HCT116 (cell line): ENCODE measurements at regions not wholly inside any gene's neighbourhood (a gene's known extent, or its start where the extent isn't known, plus 50 kb on each side); places are given as distances from the start of the nearest gene placed in this dataset.

Experiments used
- ATAC-seq: fragments of 200-7000 bp; cut with Tn5 transposase; 2 replicates; pipeline ENCODE4 v1.9.1; 2020; ENCODE audit warnings: mild to moderate bottlenecking, moderate library complexity
- BruUV-seq: library from RNA; stranded (reverse); fragments of 400-500 nt; replicated peaks from 2 replicates; lab custom pipeline; 2021; lab: Mats Ljungman, UMichigan
- CTCF ChIA-PET: fragments of 300-600 bp; sonication (Branson Sonifier 250); formaldehyde crosslinking; loops from one replicate; lab custom pipeline; 2021; ENCODE audit warnings: antibody characterized with exemption; lab: Charles Lee
- POLR2A ChIA-PET: fragments of 300-600, 350-600 bp; sonication (Branson Sonifier 250); formaldehyde crosslinking; loops from one replicate; lab custom pipeline; 2021; ENCODE audit warnings: antibody characterized with exemption; lab: Charles Lee
- RAD21 ChIA-PET, 2 experiments: fragments of 300-600 bp; sonication (Branson Sonifier 250); formaldehyde crosslinking; loops; one replicate each; lab custom pipeline; 2023; ENCODE audit warnings: low total read pairs in 2 of 2; ENCODE audit not compliant: uncharacterized antibody in 2 of 2, unreplicated experiment in 2 of 2, low non-redundant PET in 1 of 2; lab: Charles Lee
- DNase-seq: peaks from one replicate; pipeline ENCODE4 v3.0.0-alpha.2; 2010; ENCODE audit warnings: low read depth, low spot score
- H2AFZ ChIP-seq: fragments of 200-600 bp; shearing (Covaris generic), sonication (generic); 2 replicates; pipeline ENCODE4 v1.6.1; 2017; ENCODE audit warnings: low read depth, mixed run types, mixed read lengths, antibody characterized with exemption, low read length; ENCODE audit not compliant: poor library complexity, severe bottlenecking
- H3K27ac ChIP-seq: 2 replicates; pipeline ENCODE4 v1.5.1; 2012; ENCODE audit warnings: low read depth, low read length
- H3K27me3 ChIP-seq: fragments of 200-600 bp; sonication (generic); 2 replicates; pipeline ENCODE4 v1.6.1; 2016; ENCODE audit warnings: mixed run types, low read length, mixed read lengths; ENCODE audit not compliant: insufficient read depth
- H3K36me3 ChIP-seq, 2 experiments: fragments of 200-500 bp in 1 of 2; fragments of 200-600 bp in 1 of 2; sonication (Bioruptor generic) in 1 of 2; sonication (generic) in 1 of 2; 2 replicates each; pipeline versions ENCODE4 v1.5.1 to v1.6.1; 2014 to 2016; ENCODE audit warnings: low read length in 2 of 2, inconsistent platforms in 1 of 2, mixed read lengths in 1 of 2, mixed run types in 1 of 2; ENCODE audit not compliant: insufficient read depth in 2 of 2, control insufficient read depth in 1 of 2
- H3K4me1 ChIP-seq, 2 experiments: fragments of 200-600 bp in 1 of 2; sonication (generic) in 1 of 2; 2 replicates each; pipeline versions ENCODE4 v1.5.1 to v1.6.1; 2012 to 2017; ENCODE audit warnings: low read length in 2 of 2, inconsistent platforms in 1 of 2, mild to moderate bottlenecking in 1 of 2, mixed read lengths in 1 of 2, mixed run types in 1 of 2, moderate library complexity in 1 of 2; ENCODE audit not compliant: insufficient read depth in 2 of 2, control insufficient read depth in 1 of 2
- H3K4me2 ChIP-seq: fragments of 200-600 bp; sonication (generic); 2 replicates; pipeline ENCODE4 v1.6.1; 2017; ENCODE audit warnings: mixed run types, low read length, mixed read lengths
- H3K4me3 ChIP-seq, 2 experiments: fragments of 200-600 bp in 1 of 2; sonication (generic) in 1 of 2; replicated peaks in 1 of 2; 2 replicates each; pipeline ENCODE4 v1.5.1; 2011 to 2016; ENCODE audit warnings: low read length in 2 of 2, control low read depth in 1 of 2, low read depth in 1 of 2, mild to moderate bottlenecking in 1 of 2, mixed read lengths in 1 of 2, mixed run types in 1 of 2
- H3K79me2 ChIP-seq: fragments of 200-600 bp; sonication (generic); 2 replicates; pipeline ENCODE4 v1.6.1; 2017; ENCODE audit warnings: mild to moderate bottlenecking, mixed run types, low read length, moderate library complexity, mixed read lengths; ENCODE audit not compliant: insufficient read depth
- H3K9ac ChIP-seq: fragments of 200-600 bp; sonication (generic); 2 replicates; pipeline ENCODE4 v1.6.1; 2016; ENCODE audit warnings: low read length, mixed read lengths
- H3K9me2 ChIP-seq: fragments of 200-600 bp; sonication (generic), shearing (Covaris generic); 2 replicates; pipeline ENCODE4 v1.6.1; 2017; ENCODE audit warnings: mixed run types, mild to moderate bottlenecking, moderate library complexity; ENCODE audit not compliant: insufficient read depth
- H3K9me3 ChIP-seq, 2 experiments: fragments of 200-500 bp in 1 of 2; fragments of 200-600 bp in 1 of 2; sonication (Bioruptor generic) in 1 of 2; sonication (generic) in 1 of 2; 2 replicates each; pipeline ENCODE4 v1.6.1; 2014 to 2017; ENCODE audit warnings: low read length in 2 of 2, mixed read lengths in 2 of 2, inconsistent platforms in 1 of 2, low read depth in 1 of 2, mild to moderate bottlenecking in 1 of 2, mixed run types in 1 of 2, moderate library complexity in 1 of 2; ENCODE audit not compliant: control insufficient read depth in 1 of 2, insufficient read depth in 1 of 2
- H4K20me1 ChIP-seq: fragments of 200-600 bp; sonication (generic), shearing (Covaris generic); 2 replicates; pipeline ENCODE4 v1.6.1; 2017; ENCODE audit warnings: mixed run types, mild to moderate bottlenecking, moderate library complexity; ENCODE audit not compliant: insufficient read depth
- EGR1 ChIP-seq: IDR thresholded peaks from 2 replicates; pipeline ENCODE4 v1.6.1; 2012; ENCODE audit warnings: low read depth
- EZH2phosphoT487 ChIP-seq: fragments of 200-600 bp; IDR thresholded peaks from 2 replicates; pipeline ENCODE4 v1.6.1; 2018; ENCODE audit warnings: antibody characterized with exemption, borderline replicate concordance
- JUND ChIP-seq: IDR thresholded peaks from 2 replicates; pipeline ENCODE4 v1.6.1; 2012
- POLR2A ChIP-seq: IDR thresholded peaks from 2 replicates; pipeline ENCODE4 v1.7.0; 2011; ENCODE audit warnings: borderline replicate concordance; ENCODE audit not compliant: insufficient read depth, insufficient read length; ENCODE audit errors: extremely low read depth
- RAD21 ChIP-seq: IDR thresholded peaks from 2 replicates; pipeline ENCODE4 v1.6.1; 2012; ENCODE audit warnings: low read depth, mild to moderate bottlenecking
- SIN3A ChIP-seq: IDR thresholded peaks from 2 replicates; pipeline ENCODE4 v1.6.1; 2012; ENCODE audit warnings: low read depth
- SRF ChIP-seq: IDR thresholded peaks from 2 replicates; pipeline ENCODE4 v1.6.1; 2012; ENCODE audit warnings: low read depth
- TCF7L2 ChIP-seq: IDR thresholded peaks from 2 replicates; pipeline ENCODE4 v1.7.0; 2011; ENCODE audit warnings: borderline replicate concordance, inconsistent platforms; ENCODE audit not compliant: insufficient read depth, insufficient read length; ENCODE audit errors: extremely low read depth
- ZFX ChIP-seq: fragments of 450-650 bp; IDR thresholded peaks from 2 replicates; pipeline ENCODE4 v1.6.1; 2017
- ZNF274 ChIP-seq: fragments of 200-500 bp; sonication (Bioruptor generic); IDR thresholded peaks from 2 replicates; pipeline ENCODE4 v1.6.1; 2014; ENCODE audit warnings: mild to moderate bottlenecking, low read depth, low read length, inconsistent platforms
- intact Hi-C: fragments of 100-400 bp; cut with micrococcal nuclease; formaldehyde crosslinking; loops from 2 replicates; pipeline ENCODE4 v1.10.0; 2022
- TF ChIP-seq, protein P1 (sequence below): IDR thresholded peaks from 2 replicates; pipeline ENCODE4 v1.6.1; 2011; ENCODE audit warnings: mild to moderate bottlenecking, low read length, moderate library complexity; ENCODE audit not compliant: insufficient replicate concordance; ENCODE audit errors: extremely low read depth
- TF ChIP-seq, protein P2 (sequence below): IDR thresholded peaks from 2 replicates; pipeline ENCODE4 v1.6.1; 2012
- TF ChIP-seq, protein P3 (sequence below): IDR thresholded peaks from 2 replicates; pipeline ENCODE4 v1.6.1; 2012

DNA sequence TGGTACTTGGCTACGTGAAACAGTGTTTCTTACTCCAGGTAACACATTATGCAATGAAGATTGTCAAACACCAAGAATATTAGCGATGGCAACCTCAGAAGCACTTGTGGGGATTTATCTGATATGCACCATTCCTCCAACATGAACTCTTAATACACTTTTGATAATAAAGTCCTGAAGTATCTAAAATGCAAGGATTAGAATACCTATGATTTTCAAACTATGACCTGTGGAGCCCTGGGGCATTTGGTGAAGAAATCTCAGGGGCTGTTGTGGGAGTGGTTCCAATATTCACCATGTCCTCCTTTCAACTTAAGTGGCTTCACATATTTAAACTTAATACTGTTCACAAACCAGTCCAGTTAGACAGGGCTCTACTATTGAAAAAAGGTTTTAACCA lies 214.6 kb upstream of the POU5F2 start:
- DNase-seq (no peak), ATAC-seq (no peak)
- TF ChIP-seq, protein P1, sequence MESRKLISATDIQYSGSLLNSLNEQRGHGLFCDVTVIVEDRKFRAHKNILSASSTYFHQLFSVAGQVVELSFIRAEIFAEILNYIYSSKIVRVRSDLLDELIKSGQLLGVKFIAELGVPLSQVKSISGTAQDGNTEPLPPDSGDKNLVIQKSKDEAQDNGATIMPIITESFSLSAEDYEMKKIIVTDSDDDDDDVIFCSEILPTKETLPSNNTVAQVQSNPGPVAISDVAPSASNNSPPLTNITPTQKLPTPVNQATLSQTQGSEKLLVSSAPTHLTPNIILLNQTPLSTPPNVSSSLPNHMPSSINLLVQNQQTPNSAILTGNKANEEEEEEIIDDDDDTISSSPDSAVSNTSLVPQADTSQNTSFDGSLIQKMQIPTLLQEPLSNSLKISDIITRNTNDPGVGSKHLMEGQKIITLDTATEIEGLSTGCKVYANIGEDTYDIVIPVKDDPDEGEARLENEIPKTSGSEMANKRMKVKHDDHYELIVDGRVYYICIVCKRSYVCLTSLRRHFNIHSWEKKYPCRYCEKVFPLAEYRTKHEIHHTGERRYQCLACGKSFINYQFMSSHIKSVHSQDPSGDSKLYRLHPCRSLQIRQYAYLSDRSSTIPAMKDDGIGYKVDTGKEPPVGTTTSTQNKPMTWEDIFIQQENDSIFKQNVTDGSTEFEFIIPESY = no peak
- TF ChIP-seq POLR2A (no peak), SIN3A (no peak), EZH2phosphoT487 (no peak)
- BruUV-seq = no TSS peak
- ChIA-PET RAD21 (no interaction called here), CTCF (no interaction called here), POLR2A (no interaction called here)
- no peaks in the 10 kb centered on the region for H3K36me3 ChIP-seq
- H2AFZ ChIP-seq = no peak overlapping the region
- no peak overlapping the region for H3K4me2 ChIP-seq
- no peaks in the 10 kb centered on the region for H3K27me3 ChIP-seq
- no peaks in the 10 kb centered on the region for H3K9me2 ChIP-seq
- no peaks in the 10 kb centered on the region for H3K4me1 ChIP-seq
- no peaks in the 10 kb centered on the region for H3K79me2 ChIP-seq
- no peaks in the 10 kb centered on the region for H3K9me3 ChIP-seq
- intact Hi-C loops = no loop called here
- no peaks in the 10 kb centered on the region for H4K20me1 ChIP-seq
- no peak overlapping the region for H3K9ac ChIP-seq
- no peak overlapping the region for H3K4me3 ChIP-seq
- no peak overlapping the region for H3K27ac ChIP-seq

DNA sequence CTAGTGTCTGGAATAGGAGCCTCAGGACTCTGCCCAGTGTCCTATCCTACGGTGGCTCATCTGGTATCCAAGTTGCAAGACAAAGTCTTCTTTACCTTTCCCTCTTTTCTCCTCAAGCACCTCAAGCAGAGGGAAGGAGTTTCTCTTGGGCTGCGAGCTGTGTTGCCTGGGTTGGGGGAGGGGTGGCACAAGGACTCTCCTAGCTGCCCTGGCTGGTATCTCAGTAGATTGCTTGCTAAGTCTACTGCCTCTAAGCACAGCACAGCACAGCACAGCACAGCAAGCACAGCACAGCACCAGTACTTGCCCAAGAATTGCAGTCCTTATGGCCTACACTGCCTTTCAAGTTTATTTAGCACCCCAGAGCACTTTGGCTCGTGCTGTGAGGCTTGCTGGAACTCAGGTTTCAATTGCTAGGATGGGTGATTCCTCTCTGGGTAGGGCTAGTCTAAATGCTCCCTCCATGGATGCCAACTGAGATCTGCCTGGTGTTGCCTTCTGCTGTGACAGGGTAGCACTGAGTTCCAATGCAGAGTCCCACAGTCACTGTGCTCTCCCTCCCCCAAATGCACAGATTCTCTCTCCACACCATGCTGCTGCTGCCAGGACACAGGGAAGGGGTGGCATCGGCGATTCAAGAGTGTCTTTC lies 213.1 kb upstream of the POU5F2 start:
- H3K4me3 ChIP-seq = no peak overlapping the region
- H3K27me3 ChIP-seq = no peaks in the 10 kb centered on the region
- H4K20me1 ChIP-seq = no peaks in the 10 kb centered on the region
- no peaks in the 10 kb centered on the region for H3K79me2 ChIP-seq
- no peaks in the 10 kb centered on the region for H3K9me2 ChIP-seq
- ATAC-seq (no peak), DNase-seq (no peak)
- H3K36me3 ChIP-seq = no peaks in the 10 kb centered on the region
- RAD21 ChIA-PET = no interaction called here
- H3K4me2 ChIP-seq = no peak overlapping the region
- no peaks in the 10 kb centered on the region for H3K4me1 ChIP-seq
- H3K27ac ChIP-seq = no peak overlapping the region
- H2AFZ ChIP-seq = no peak overlapping the region
- CTCF ChIA-PET = no interaction called here
- BruUV-seq = no TSS peak
- POLR2A ChIA-PET = no interaction called here
- no peaks in the 10 kb centered on the region for H3K9me3 ChIP-seq
- H3K9ac ChIP-seq = no peak overlapping the region
- intact Hi-C loops = no loop called here
- no peak for TF ChIP-seq SRF
- no peak for TF ChIP-seq RAD21
- TF ChIP-seq ZFX = no peak
- no peak for TF ChIP-seq TCF7L2
- TF ChIP-seq, protein P2, sequence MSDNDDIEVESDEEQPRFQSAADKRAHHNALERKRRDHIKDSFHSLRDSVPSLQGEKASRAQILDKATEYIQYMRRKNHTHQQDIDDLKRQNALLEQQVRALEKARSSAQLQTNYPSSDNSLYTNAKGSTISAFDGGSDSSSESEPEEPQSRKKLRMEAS = no peak
- TF ChIP-seq SIN3A = no peak
- TF ChIP-seq, protein P1 = no peak
- TF ChIP-seq ZNF274 = no peak
- TF ChIP-seq, protein P3, sequence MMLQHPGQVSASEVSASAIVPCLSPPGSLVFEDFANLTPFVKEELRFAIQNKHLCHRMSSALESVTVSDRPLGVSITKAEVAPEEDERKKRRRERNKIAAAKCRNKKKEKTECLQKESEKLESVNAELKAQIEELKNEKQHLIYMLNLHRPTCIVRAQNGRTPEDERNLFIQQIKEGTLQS = no peak
- TF ChIP-seq JUND = no peak
- TF ChIP-seq EGR1 = no peak
- TF ChIP-seq, all 23 proteins: peak for 0
